Brain microvascular endothelial cell (primary cell): ENCODE measurements at regions not wholly inside any gene's neighbourhood (a gene's known extent, or its start where the extent isn't known, plus 50 kb on each side); places are given as distances from the start of the nearest gene placed in this dataset.
"Not testable (repeated sequence)": the region's sequence is repeated elsewhere in the genome, so short reads cannot be mapped to it uniquely, and the experiment has no call there.

ENCODE experiments used
- DNase-seq: peaks from one replicate; pipeline ENCODE4 v3.0.0-alpha.2; 2020
- H3K27ac ChIP-seq: fragments of 250-450 bp; sonication (Bioruptor Pico); 2 replicates; pipeline ENCODE4 v1.5.1; 2020; ENCODE audit warnings: mild to moderate bottlenecking, moderate library complexity
- H3K27me3 ChIP-seq: fragments of 250-450 bp; sonication (Bioruptor Pico); replicated peaks from 2 replicates; pipeline ENCODE4 v1.5.1; 2020; ENCODE audit warnings: mild to moderate bottlenecking
- H3K36me3 ChIP-seq: fragments of 250-450 bp; sonication (Bioruptor Pico); replicated peaks from 2 replicates; pipeline ENCODE4 v1.5.1; 2020; ENCODE audit warnings: mild to moderate bottlenecking
- H3K4me3 ChIP-seq: 2 replicates; pipeline ENCODE4 v1.5.1; 2011; ENCODE audit warnings: low read depth, mild to moderate bottlenecking, control low read depth, low read length, moderate library complexity
- in situ Hi-C: cut with HindIII; loops from 2 replicates; pipeline ENCODE4 v1.10.0; 2017; ENCODE audit warnings: low sequenced_read_pairs, low pct_ligation_motif_present
- TF ChIP-seq, protein P1 (sequence below): IDR thresholded peaks from 2 replicates; pipeline ENCODE4 v1.5.1; 2011; ENCODE audit warnings: low read depth, mild to moderate bottlenecking, moderate library complexity, low read length, control low read depth, inconsistent platforms; ENCODE audit errors: missing control alignments

DNA sequence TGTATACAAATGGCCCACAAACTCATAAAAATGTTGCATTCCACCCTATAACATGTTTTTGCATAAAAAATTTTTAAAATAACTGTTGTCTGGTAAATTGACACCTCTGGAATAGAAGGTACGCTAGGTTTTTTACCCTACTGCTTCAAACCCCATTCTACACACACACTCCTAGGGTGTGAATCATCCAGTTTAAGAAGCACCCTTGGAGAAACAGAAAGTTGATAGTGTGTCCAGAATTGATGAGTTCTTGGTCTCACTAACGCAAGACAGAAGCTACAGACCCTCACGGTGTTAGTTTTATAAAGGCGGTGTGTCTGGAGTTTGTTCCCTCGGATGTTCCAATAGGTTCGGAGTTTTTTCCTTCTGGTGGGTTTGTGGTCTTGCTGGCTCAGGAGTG lies 158.5 kb downstream of the KLRB1 start:
- Histone ChIP-seq H3K4me3 (no peak overlapping the region), H3K27me3 (no peaks in the 10 kb centered on the region), H3K27ac (no peak overlapping the region), H3K36me3 (no peaks in the 10 kb centered on the region)
- in situ Hi-C loops: no loop called here
- TF ChIP-seq, protein P1, sequence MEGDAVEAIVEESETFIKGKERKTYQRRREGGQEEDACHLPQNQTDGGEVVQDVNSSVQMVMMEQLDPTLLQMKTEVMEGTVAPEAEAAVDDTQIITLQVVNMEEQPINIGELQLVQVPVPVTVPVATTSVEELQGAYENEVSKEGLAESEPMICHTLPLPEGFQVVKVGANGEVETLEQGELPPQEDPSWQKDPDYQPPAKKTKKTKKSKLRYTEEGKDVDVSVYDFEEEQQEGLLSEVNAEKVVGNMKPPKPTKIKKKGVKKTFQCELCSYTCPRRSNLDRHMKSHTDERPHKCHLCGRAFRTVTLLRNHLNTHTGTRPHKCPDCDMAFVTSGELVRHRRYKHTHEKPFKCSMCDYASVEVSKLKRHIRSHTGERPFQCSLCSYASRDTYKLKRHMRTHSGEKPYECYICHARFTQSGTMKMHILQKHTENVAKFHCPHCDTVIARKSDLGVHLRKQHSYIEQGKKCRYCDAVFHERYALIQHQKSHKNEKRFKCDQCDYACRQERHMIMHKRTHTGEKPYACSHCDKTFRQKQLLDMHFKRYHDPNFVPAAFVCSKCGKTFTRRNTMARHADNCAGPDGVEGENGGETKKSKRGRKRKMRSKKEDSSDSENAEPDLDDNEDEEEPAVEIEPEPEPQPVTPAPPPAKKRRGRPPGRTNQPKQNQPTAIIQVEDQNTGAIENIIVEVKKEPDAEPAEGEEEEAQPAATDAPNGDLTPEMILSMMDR: no peak
- no peak for DNase-seq

DNA sequence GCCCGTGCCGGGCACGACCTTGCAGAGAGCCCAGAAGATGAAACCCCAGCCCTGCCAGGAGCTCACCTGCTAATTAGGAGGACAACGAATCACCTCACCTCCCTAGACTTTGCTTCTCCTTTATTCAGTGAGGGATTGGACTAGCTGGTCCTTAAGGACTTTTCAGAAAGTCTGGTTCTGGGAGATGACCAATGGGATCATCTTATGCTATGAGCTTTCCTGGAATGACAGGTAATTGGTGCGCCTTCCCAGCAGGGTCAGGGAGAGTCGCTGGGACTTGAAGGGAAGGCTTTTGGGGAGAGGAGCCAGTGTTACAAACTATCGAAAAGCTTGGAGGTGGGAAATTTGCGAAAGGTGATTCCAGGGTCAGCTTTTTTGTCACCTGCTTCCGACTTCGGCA lies 159.1 kb downstream of the KLRB1 start:
- H3K36me3 ChIP-seq, DNase-seq, H3K27me3 ChIP-seq, in situ Hi-C loops, H3K27ac ChIP-seq: not testable (repeated sequence)
- peak overlapping the region; percentile 63 for H3K4me3 ChIP-seq

DNA sequence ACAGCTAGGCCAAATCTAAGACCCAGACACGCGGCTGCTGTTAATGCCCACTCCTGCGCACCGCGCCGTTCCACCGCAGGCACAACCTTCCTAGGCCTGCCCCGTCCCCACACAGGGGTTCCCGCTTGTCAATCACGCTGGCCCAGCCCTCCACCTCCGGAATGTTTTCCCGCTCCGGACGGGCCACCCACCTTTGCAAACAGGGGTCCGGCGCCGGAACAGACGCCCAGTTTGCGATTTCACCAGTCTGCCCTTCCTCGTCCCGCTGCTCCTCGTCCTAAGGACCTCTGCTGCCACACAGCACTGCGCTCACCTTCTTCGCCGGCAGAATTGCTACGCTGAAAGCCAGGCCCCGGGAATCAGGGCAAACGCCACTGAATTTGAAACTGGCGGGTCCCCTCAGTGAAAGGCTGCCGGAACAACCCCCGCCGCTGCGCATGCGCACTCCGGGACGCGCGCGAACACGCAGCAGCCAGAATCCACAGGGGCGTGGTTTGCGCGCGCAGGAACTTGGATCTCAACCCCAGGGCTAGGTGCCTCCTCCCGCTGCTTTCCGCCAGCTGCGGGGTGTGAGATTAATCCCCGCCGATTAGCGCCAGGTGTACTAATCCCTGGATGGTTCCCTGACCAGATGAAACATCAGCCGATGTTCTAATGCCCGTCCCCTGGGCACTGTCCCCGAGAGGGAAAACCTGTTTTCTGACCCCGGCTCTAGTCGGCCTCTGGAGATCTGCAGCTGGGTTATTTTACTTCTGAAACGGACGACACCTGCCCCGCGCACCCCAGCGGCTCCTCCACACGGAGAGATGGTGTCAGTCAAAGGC lies 159.7 kb downstream of the KLRB1 start:
- H3K27ac ChIP-seq, H3K27me3 ChIP-seq, H3K36me3 ChIP-seq, in situ Hi-C loops: not testable (repeated sequence)
- peak; percentile 85 for DNase-seq
- H3K4me3 ChIP-seq: peak overlapping the region; percentile 63

DNA sequence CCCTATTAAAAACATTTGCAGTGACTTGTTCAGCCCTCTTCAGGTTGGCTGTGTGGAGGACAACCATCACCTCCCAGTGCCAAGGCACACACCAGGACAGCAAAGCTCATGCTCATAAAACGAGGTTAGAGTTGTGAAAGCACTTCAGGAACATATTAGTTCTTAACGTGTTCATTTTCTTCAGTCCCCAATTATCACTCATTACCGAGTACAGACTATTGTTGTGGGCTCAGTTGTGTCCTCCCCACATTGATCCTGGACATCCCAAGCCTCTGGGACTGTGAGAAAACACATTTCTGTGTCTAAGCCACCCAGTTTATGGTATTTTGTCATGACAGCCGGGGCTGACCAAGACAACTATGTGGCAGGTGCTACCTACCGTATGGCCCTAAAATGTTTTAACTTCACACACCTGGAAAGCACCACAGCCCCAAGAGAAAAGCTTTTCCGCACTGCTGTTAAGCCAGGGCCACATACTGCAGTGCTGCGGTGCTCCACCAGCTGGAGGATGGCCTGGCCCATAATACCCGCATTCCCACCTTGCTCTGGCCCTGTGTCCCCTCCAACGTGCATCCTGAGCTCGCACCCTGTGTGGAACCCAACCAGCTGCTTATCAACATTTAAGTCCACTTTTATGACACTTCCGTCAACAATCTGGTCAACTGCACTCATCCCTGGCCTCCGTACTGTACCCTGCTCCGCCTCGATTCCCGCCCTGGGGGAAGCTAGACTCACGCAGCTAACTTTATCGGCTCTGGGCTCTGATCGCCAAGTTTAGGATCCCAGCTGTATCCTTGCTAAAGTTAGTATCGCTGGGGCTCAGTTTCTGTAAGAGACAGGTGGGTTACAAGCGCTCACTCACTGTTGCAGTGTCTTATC lies 160.6 kb downstream of the KLRB1 start:
- H3K27ac ChIP-seq, H3K36me3 ChIP-seq, in situ Hi-C loops, DNase-seq, H3K27me3 ChIP-seq: not testable (repeated sequence)
- H3K4me3 ChIP-seq: peak overlapping the region; percentile 63

DNA sequence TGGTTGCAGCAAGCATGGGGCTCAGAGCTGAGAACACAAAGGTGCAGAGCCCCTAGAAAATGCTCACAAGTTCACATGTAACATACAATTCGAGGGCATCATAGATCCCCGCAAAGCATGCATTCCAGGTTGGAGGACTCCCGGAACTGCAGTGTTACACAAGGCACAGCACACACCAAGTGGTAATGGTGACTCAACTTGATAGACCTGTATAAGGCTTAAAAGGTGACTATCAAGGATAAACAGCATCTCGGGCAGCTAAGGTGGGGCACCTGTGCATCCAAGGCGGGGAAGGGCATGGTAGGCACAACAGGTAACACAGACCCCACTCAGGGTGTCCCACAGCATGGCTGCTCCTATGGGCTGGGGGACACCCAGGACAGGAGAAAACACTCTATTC lies 167.3 kb downstream of the KLRB1 start:
- H3K27ac ChIP-seq, in situ Hi-C loops, H3K27me3 ChIP-seq, H3K36me3 ChIP-seq, H3K4me3 ChIP-seq, DNase-seq: not testable (repeated sequence)

DNA sequence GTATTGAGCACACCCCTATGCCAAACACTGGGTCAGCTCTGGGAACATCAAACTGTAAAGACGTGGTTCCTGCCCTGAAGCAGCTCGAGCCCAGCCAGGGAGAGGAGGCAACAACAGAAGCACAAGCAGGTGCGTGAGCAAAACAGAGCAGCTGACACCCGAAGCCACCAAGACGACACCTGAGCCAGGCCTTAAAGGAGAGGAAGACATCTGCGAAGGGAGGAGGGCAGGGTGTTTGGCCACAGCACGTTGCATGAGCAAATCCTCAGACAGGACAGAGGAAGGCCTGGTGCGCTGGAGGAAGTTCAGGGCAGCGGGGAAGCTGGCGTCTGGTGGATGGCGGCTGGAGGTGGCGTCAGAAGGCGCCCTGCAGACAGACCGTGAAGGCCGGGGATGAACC lies 172.0 kb downstream of the KLRB1 start:
- in situ Hi-C loops, H3K27ac ChIP-seq, H3K27me3 ChIP-seq, H3K4me3 ChIP-seq, DNase-seq, H3K36me3 ChIP-seq: not testable (repeated sequence)

DNA sequence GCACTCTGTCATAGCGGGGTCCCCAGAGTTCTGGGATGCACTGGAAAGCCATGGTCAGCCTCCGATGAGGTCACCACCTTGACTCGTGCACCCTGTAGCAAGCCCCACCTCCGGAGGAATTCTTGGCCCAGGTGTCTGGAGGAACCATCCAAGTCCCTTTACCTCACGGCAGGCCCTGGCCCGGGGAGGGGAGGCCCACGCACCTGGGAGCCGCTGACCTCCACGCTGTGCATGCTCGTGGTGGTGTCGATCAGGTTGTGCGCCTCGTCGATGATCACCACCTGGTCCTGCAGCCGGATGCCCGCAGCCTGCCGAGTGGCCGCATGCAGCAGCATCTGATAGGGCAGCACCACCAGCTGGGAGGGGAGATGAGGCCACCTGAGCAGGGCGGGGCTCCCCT lies 177.3 kb downstream of the KLRB1 start:
- H3K27ac ChIP-seq, H3K4me3 ChIP-seq, H3K36me3 ChIP-seq, H3K27me3 ChIP-seq, in situ Hi-C loops, DNase-seq: not testable (repeated sequence)

DNA sequence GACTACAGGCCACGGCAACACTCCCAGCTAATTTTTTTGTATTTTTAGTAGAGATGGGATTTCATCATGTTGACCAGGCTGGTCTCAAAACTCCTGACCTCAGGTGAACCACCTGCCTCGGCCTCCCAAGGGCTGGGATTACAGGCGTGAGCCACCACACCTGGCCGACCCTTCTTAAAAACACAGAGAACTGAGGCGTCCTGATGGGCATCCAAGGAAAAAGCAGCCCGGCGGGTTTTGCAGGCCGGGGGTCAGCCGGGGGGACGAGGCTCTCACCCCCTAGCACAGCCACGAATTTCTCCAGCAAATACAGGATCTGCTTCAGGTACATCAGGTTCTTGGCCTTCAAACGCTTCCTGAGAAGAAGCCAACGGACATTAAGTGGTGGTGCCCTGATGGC lies 178.9 kb downstream of the KLRB1 start:
- H3K36me3 ChIP-seq, H3K27ac ChIP-seq, DNase-seq, in situ Hi-C loops, H3K27me3 ChIP-seq, H3K4me3 ChIP-seq: not testable (repeated sequence)

DNA sequence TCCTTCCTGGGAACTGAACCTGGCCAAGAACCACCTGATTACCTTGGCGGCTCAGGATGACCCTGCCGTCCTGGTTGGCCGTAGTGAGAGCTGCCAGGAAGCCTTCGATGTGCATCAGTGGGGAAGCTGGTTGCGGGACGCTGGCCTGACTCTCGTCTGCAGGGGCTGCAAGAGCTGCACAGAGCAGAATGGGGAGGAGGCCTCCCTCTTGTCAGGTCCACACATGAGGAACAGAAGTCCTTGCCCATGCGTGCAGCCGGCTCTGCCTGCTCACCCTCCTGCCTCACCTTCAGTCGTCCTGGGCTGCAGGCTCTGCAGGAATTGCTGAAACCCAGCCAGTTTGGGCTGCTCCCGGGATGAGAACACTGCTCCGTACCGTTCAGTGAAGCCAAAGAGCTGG lies 182.3 kb downstream of the KLRB1 start:
- H3K36me3 ChIP-seq, DNase-seq, H3K27me3 ChIP-seq, H3K4me3 ChIP-seq, in situ Hi-C loops, H3K27ac ChIP-seq: not testable (repeated sequence)

DNA sequence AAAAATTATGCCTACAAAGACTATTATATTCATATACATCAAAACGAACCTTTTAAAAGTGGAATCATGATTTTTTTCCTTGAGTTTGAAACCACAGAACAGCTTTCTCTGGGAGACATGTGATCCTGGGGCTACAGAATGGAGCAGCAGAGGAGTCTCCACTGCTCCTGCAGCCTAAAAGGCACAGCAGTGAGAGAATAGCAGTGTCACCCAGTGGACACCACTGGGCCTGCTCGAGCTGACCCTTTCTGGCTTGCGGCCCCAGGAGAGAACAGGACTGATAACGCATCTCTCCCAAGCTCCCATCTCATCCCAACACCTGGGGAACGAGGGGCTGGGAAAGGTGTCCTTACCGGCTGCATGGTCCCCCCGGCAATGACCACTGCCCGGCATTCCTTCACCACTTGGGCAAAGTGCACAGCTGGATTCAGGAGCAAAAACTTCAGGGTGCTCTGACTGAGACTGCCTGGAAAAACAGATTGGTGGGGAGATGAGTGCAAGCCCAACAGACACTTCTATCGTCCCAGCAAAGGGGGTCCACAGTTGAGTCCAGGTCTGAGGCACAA lies 183.5 kb downstream of the KLRB1 start:
- H3K4me3 ChIP-seq, in situ Hi-C loops, H3K36me3 ChIP-seq, H3K27ac ChIP-seq, DNase-seq, H3K27me3 ChIP-seq: not testable (repeated sequence)

DNA sequence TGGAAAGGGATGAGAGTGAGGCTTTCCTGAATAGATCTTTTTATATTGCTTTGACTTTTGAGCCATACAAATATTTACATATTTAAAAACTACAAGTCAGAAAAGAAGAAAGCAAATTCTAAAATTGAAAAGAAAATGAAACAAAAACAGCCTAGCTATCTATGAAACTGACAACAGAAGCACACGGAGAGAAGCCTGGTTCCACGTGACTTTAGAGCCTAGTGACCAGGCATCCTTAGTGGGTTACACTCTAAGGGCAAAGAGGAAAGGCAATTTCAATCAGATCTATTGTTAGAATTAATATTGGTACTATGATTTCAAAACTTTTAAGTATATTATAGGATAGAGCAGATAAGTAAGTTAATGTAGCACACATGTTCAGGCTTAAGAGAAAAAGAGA lies 185.0 kb downstream of the KLRB1 start:
- H3K27me3 ChIP-seq, in situ Hi-C loops, H3K27ac ChIP-seq, H3K36me3 ChIP-seq, DNase-seq, H3K4me3 ChIP-seq: not testable (repeated sequence)

DNA sequence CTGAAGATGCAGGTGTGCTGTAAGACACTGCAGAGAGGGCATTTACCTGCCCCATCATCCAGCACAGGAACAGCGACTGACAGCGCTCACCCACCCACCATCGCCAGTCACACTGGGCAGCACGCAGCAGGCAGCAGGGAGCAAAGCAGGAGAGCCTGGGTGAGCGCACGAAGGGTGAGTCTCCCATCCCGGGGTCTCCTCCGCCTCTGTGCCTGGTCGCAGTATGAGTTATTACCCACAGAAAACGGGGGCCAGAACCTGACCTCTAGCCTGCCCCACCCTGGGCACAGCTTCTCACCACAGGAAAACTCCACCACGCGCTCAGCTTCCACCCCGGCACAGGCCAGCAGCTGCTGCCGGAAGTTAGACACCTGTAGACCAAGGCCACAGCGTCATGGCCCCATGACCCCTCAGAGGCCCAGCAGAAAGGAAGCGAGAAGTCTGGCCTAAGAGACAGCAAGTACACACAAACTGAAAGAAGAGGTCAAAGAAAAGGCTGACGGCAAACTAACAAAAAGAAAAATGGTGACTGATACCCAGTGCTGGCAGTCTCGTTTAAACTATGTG lies 186.1 kb downstream of the KLRB1 start:
- H3K4me3 ChIP-seq, in situ Hi-C loops, H3K27ac ChIP-seq, H3K27me3 ChIP-seq, H3K36me3 ChIP-seq, DNase-seq: not testable (repeated sequence)
